Liver (tissue), 3 donors: ENCODE measurements at regions not wholly inside any gene's neighbourhood (a gene's known extent, or its start where the extent isn't known, plus 50 kb on each side); places are given as distances from the start of the nearest gene placed in this dataset.

Experiments used
- ATF3 ChIP-seq: IDR thresholded peaks from 2 replicates; pipeline ENCODE4 v1.6.1; 2016; ENCODE audit warnings: antibody characterized with exemption
- CTCF ChIP-seq: fragments of 150-350 bp; IDR thresholded peaks from 2 replicates; pipeline ENCODE4 v1.5.1; 2017; ENCODE audit warnings: improper control_type of control experiment, low read depth, low read length; ENCODE audit not compliant: missing input control
- FOXA1 ChIP-seq: IDR thresholded peaks from 2 replicates; pipeline ENCODE4 v1.6.1; 2016; ENCODE audit warnings: antibody characterized with exemption
- MAX ChIP-seq: IDR thresholded peaks from 2 replicates; pipeline ENCODE4 v1.6.1; 2016; ENCODE audit warnings: antibody characterized with exemption
- NR2F2 ChIP-seq: IDR thresholded peaks from 2 replicates; pipeline ENCODE4 v1.6.1; 2016; ENCODE audit warnings: antibody characterized with exemption
- TAF1 ChIP-seq: conservative IDR thresholded peaks from 2 replicates; pipeline ENCODE4 v1.6.1; 2016; ENCODE audit warnings: antibody characterized with exemption, mild to moderate bottlenecking
- donor health status: healthy.
- donor health status: healthy.

DNA sequence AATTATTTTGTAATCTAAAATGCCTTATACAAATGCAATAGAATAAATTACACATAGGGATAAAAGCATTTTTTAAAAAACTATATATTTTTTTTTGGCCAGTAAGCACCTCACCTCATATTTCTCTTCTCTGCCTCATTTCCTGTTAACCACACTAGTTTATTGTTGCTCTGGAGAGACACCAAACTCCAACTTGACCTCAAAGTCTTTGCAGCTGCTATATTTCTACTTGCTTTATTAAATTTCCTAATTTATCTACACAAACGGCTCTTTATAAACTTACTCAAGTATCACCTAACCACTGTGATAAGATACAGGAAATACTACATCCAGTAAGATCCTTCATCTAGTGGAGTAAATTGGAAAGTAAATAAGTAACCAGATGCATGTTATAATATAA, 622.3 kb downstream of the C12orf50 start:
- TF ChIP-seq CTCF (no peak), TAF1 (no peak), NR2F2 (no peak), ATF3 (no peak), FOXA1 (no peak), MAX (no peak)
